Neural crest cell (in vitro differentiated cells): ENCODE measurements at regions not wholly inside any gene's neighbourhood (a gene's known extent, or its start where the extent isn't known, plus 50 kb on each side); places are given as distances from the start of the nearest gene placed in this dataset.

Experiments used
- DNase-seq: peaks from one replicate; pipeline ENCODE4 v3.0.0; 2021; ENCODE audit warnings: low read depth, mixed read lengths, low spot score
- H3K27ac Mint-ChIP-seq: one replicate; pipeline ENCODE4 v1.8.0; 2021; ENCODE audit warnings: mild to moderate bottlenecking, mixed read lengths; ENCODE audit not compliant: unreplicated experiment
- H3K27me3 Mint-ChIP-seq: 2 replicates; pipeline ENCODE4 v1.8.0; 2021; ENCODE audit warnings: low read depth, mild to moderate bottlenecking, mixed read lengths
- H3K36me3 Mint-ChIP-seq: 2 replicates; pipeline ENCODE4 v1.8.0; 2021; ENCODE audit warnings: low read depth, mild to moderate bottlenecking, mixed read lengths
- H3K4me1 Mint-ChIP-seq: 2 replicates; pipeline ENCODE4 v1.8.0; 2021; ENCODE audit warnings: mixed read lengths
- H3K4me3 Mint-ChIP-seq: one replicate; pipeline ENCODE4 v1.8.0; 2021; ENCODE audit warnings: mild to moderate bottlenecking, mixed read lengths
- H3K9me3 Mint-ChIP-seq: 2 replicates; pipeline ENCODE4 v1.8.0; 2021; ENCODE audit warnings: mixed read lengths
- CTCF ChIP-seq: fragments of 200-600 bp; sonication (generic); conservative IDR thresholded peaks from 2 replicates; pipeline ENCODE4 v1.5.0; 2021; ENCODE audit warnings: antibody characterized with exemption, mild to moderate bottlenecking

DNA sequence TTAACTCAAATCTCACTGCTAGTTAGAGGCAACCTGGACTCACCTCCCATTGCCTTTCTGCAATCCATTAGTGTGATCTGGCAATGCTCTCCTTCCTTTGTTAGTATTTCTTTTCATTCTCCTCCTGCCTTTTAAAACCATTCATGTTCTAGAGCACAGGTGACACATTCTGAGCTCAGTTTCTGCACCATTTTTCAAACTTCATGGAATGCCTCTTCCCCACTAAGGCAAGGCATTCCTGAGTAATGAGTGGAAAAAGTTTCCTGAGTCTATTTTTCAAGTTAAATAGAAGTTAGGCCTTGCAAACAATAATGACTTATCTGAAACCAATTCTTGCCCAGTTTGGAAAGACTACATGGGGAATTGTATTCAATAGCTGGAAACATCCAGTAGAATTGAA, 1001.8 kb downstream of the BCL11B start:
- Mint-ChIP-seq H3K27me3 (peaks cover 2% of the 10 kb centered on the region), H3K27ac (no peak overlapping the region), H3K4me3 (no peak overlapping the region), H3K4me1 (no peaks in the 10 kb centered on the region), H3K36me3 (no peaks in the 10 kb centered on the region), H3K9me3 (peaks cover 5% of the 10 kb centered on the region)
- no peak for DNase-seq
- TF ChIP-seq CTCF = no peak

DNA sequence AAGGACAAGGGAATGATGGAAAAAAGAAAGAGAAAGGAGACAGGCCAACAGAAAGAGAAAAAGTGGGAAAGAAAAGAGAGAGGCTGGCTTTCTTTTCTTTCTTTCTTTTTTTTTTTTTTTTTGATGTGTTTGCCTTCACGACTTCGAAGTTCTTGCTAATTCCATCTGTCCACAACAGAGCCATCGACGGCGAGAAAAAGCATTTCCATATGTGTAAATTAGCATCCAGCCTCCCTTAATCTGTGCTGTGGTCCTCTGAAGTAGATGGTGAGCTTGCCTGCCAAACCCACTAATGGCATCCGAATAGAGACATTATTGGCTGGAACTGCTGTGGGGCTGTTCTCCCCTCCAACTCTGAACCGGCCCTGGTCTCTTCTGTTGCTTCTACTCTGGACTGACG, 997.4 kb downstream of the BCL11B start:
- H3K9me3 Mint-ChIP-seq = no peaks in the 10 kb centered on the region
- DNase-seq = no peak
- H3K4me1 Mint-ChIP-seq = no peaks in the 10 kb centered on the region
- no peak for TF ChIP-seq CTCF
- H3K27ac Mint-ChIP-seq = no peak overlapping the region
- H3K4me3 Mint-ChIP-seq = no peak overlapping the region
- peaks cover 3% of the 10 kb centered on the region for H3K27me3 Mint-ChIP-seq
- H3K36me3 Mint-ChIP-seq = no peaks in the 10 kb centered on the region

DNA sequence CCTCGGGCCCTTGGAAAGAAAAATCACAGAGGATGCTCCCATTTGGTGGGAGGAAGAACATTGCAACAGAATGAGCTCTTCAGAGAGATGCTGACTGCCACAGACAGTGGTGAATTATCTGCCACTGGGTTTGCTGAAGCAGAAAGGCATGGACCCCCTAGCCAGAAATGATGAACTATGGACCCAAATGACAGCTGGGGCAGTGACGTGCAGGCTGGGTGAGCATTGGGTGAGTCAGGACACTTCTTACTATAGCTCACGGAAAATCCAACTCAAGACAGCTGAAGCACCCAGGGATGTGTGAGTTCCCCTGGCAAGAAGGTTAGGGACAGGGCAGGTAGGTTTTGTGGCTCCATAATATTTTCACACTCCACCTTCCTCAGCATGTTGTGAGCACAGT, 993.2 kb downstream of the BCL11B start:
- Mint-ChIP-seq H3K9me3 (peaks cover 7% of the 10 kb centered on the region), H3K27ac (no peak overlapping the region), H3K4me3 (no peak overlapping the region), H3K27me3 (peaks cover 3% of the 10 kb centered on the region), H3K4me1 (peaks cover 18% of the 10 kb centered on the region), H3K36me3 (no peaks in the 10 kb centered on the region)
- DNase-seq = no peak
- no peak for TF ChIP-seq CTCF

DNA sequence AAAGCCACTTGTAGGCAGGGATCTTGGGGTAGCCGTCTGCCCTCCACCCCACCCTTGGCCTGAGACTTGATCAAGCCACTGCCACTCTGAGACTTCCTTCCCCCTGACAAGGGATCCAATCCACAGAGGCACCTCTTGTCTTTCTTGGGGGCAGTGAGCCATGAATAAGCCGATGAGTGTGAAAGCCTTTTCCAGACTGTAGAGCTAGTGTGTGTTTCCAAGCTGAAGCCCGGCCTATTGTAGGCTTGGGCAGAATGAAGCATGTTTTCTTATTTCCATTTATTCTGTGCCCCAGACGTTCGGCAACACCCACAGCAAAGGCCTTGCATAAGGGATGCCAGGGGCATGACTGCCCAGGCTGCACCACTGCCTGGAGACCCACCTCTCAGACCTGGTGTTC, 991.6 kb downstream of the BCL11B start:
- TF ChIP-seq CTCF = no peak
- Mint-ChIP-seq H3K9me3 (peaks cover 13% of the 10 kb centered on the region), H3K27me3 (peaks cover 5% of the 10 kb centered on the region), H3K36me3 (no peaks in the 10 kb centered on the region), H3K27ac (no peak overlapping the region), H3K4me3 (no peak overlapping the region), H3K4me1 (peaks cover 18% of the 10 kb centered on the region)
- DNase-seq = no peak

DNA sequence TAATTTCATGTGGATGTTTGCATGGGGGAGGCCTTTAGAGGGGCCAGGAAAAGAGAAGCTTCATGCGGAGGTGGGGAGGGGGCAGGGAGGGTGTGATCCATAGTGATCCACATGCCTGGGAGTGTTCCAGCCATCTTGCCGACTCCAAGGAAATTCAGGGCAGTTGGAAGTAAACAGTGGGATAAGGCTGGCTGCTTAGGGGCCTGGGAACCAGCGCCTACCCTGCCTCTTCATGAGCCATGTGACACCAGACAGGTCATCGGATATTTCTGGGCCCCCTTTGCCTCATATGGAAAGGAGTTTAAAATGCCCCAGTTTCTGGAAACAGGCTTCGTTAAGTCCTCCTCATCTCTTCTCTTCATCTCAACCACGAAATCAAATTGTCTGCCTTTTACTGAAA, 983.2 kb downstream of the BCL11B start:
- Mint-ChIP-seq H3K4me1 (no peaks in the 10 kb centered on the region), H3K4me3 (no peak overlapping the region)
- no peak for DNase-seq

More for the DNA sequence above, 983.2 kb downstream of the BCL11B start:
- H3K27me3 Mint-ChIP-seq = peaks cover 2% of the 10 kb centered on the region
- peaks cover 11% of the 10 kb centered on the region for H3K9me3 Mint-ChIP-seq
- no peak for TF ChIP-seq CTCF
- H3K27ac Mint-ChIP-seq = no peak overlapping the region
- H3K36me3 Mint-ChIP-seq = no peaks in the 10 kb centered on the region
